MM.1S (cell line): ENCODE measurements at regions not wholly inside any gene's neighbourhood (a gene's known extent, or its start where the extent isn't known, plus 50 kb on each side); places are given as distances from the start of the nearest gene placed in this dataset.

Source experiments
- DNase-seq: peaks from one replicate; pipeline ENCODE4 v3.0.0-alpha.2; 2015
- H2AFZ ChIP-seq: fragments of 300-600 bp; sonication (generic); 2 replicates; pipeline ENCODE4 v1.6.0; 2016; ENCODE audit warnings: antibody characterized with exemption, low read length
- H3F3A ChIP-seq: fragments of 300-600 bp; sonication (generic); 2 replicates; pipeline ENCODE4 v1.6.1; 2016; ENCODE audit warnings: mild to moderate bottlenecking, antibody characterized with exemption, low read length, moderate library complexity, mixed read lengths; ENCODE audit not compliant: insufficient read depth
- H3K27ac ChIP-seq: fragments of 300-600 bp; sonication (generic); 2 replicates; pipeline ENCODE4 v1.5.1; 2016; ENCODE audit warnings: mild to moderate bottlenecking, low read length
- H3K27me3 ChIP-seq: fragments of 300-600 bp; sonication (generic); replicated peaks from 2 replicates; pipeline ENCODE4 v1.6.0; 2016; ENCODE audit warnings: low read length; ENCODE audit not compliant: insufficient read depth
- H3K36me3 ChIP-seq: fragments of 300-600 bp; sonication (generic); replicated peaks from 2 replicates; pipeline ENCODE4 v1.6.1; 2016; ENCODE audit warnings: mild to moderate bottlenecking, low read length, mixed read lengths; ENCODE audit not compliant: insufficient read depth
- H3K4me1 ChIP-seq: fragments of 300-600 bp; sonication (generic); 2 replicates; pipeline ENCODE4 v1.6.1; 2016; ENCODE audit warnings: low read length, mixed read lengths
- H3K4me2 ChIP-seq: fragments of 300-600 bp; sonication (generic); 2 replicates; pipeline ENCODE4 v1.6.0; 2016; ENCODE audit warnings: low read depth, low read length
- H3K4me3 ChIP-seq: fragments of 300-600 bp; sonication (generic); 2 replicates; pipeline ENCODE4 v1.5.1; 2016; ENCODE audit warnings: low read length, mixed read lengths
- H3K79me2 ChIP-seq: fragments of 300-600 bp; sonication (generic); 2 replicates; pipeline ENCODE4 v1.6.1; 2016; ENCODE audit warnings: mixed run types, low read length, mixed read lengths
- H3K9ac ChIP-seq: fragments of 300-600 bp; sonication (generic); 2 replicates; pipeline ENCODE4 v1.6.1; 2016; ENCODE audit warnings: low read length, mixed read lengths
- H3K9me2 ChIP-seq: fragments of 300-600 bp; sonication (generic); replicated peaks from 2 replicates; pipeline ENCODE4 v1.6.1; 2016; ENCODE audit warnings: mild to moderate bottlenecking, low read length, mixed read lengths; ENCODE audit not compliant: insufficient read depth
- H3K9me3 ChIP-seq: fragments of 300-600 bp; sonication (generic); replicated peaks from 2 replicates; pipeline ENCODE4 v1.6.1; 2016; ENCODE audit warnings: mild to moderate bottlenecking, low read length, mixed read lengths; ENCODE audit not compliant: insufficient read depth
- H4K20me1 ChIP-seq: fragments of 300-600 bp; sonication (generic); 2 replicates; pipeline ENCODE4 v1.6.1; 2016; ENCODE audit warnings: mild to moderate bottlenecking, low read length, moderate library complexity, mixed read lengths; ENCODE audit not compliant: insufficient read depth
- CTCF ChIP-seq: fragments of 300-600 bp; sonication (generic); IDR thresholded peaks from 2 replicates; pipeline ENCODE4 v1.5.1; 2016; ENCODE audit warnings: antibody characterized with exemption, low read length, mixed read lengths
- EZH2 ChIP-seq: fragments of 300-600 bp; sonication (generic); optimal IDR thresholded peaks from 2 replicates; pipeline ENCODE3; 2017; ENCODE audit warnings: low read depth, mild to moderate bottlenecking, antibody characterized with exemption, low read length, mixed read lengths
- EZH2phosphoT487 ChIP-seq: fragments of 300-600 bp; sonication (generic); IDR thresholded peaks from 2 replicates; pipeline ENCODE4 v1.6.1; 2018; ENCODE audit warnings: antibody characterized with exemption, low read length

GRCh38 chr11:92839450-92839849 is 130.0 kb upstream of the MTNR1B start:
- Histone ChIP-seq H3K9me3 (no peaks in the 10 kb centered on the region), H3K27ac (no peak overlapping the region), H3K9me2 (no peaks in the 10 kb centered on the region), H3K9ac (no peak overlapping the region), H3K27me3 (no peaks in the 10 kb centered on the region), H3K4me1 (peaks cover 6% of the 10 kb centered on the region; the same call in 1 of the 2 replicates), H3K4me2 (no peak overlapping the region), H3K4me3 (no peak overlapping the region), H3K36me3 (no peaks in the 10 kb centered on the region), H4K20me1 (no peaks in the 10 kb centered on the region), H3K79me2 (no peaks in the 10 kb centered on the region), H2AFZ (no peak overlapping the region), H3F3A (no peaks in the 10 kb centered on the region)
- TF ChIP-seq EZH2, result no peak
- no peak for TF ChIP-seq CTCF
- TF ChIP-seq EZH2phosphoT487, result no peak
- no peak for DNase-seq

GRCh38 chr11:92841719-92842118 is 127.7 kb upstream of the MTNR1B start:
- DNase-seq, result no peak
- Histone ChIP-seq H4K20me1 (no peaks in the 10 kb centered on the region), H3K4me3 (no peak overlapping the region), H3K36me3 (no peaks in the 10 kb centered on the region), H3K4me1 (peaks cover 6% of the 10 kb centered on the region; the same call in 1 of the 2 replicates), H3K79me2 (no peaks in the 10 kb centered on the region), H3F3A (no peaks in the 10 kb centered on the region), H3K9me2 (no peaks in the 10 kb centered on the region), H2AFZ (no peak overlapping the region), H3K27me3 (no peaks in the 10 kb centered on the region), H3K9ac (no peak overlapping the region), H3K4me2 (no peak overlapping the region), H3K27ac (no peak overlapping the region), H3K9me3 (no peaks in the 10 kb centered on the region)
- TF ChIP-seq EZH2phosphoT487 (no peak), EZH2 (no peak)

GRCh38 chr11:92843455-92843854 is 126.0 kb upstream of the MTNR1B start:
- no peaks in the 10 kb centered on the region for H4K20me1 ChIP-seq
- H3K9me3 ChIP-seq, result no peaks in the 10 kb centered on the region
- no peak overlapping the region for H2AFZ ChIP-seq
- no peaks in the 10 kb centered on the region for H3K36me3 ChIP-seq
- H3K9me2 ChIP-seq, result no peaks in the 10 kb centered on the region
- no peak overlapping the region for H3K4me2 ChIP-seq
- no peaks in the 10 kb centered on the region for H3K79me2 ChIP-seq
- no peaks in the 10 kb centered on the region for H3K27me3 ChIP-seq
- no peaks in the 10 kb centered on the region for H3F3A ChIP-seq
- TF ChIP-seq CTCF (no peak), EZH2phosphoT487 (no peak), EZH2 (no peak)
- no peak for DNase-seq
- no peak overlapping the region for H3K27ac ChIP-seq
- H3K4me1 ChIP-seq, result no peaks in the 10 kb centered on the region
- H3K9ac ChIP-seq, result no peak overlapping the region
- H3K4me3 ChIP-seq, result no peak overlapping the region

- Histone ChIP-seq H3F3A (no peaks in the 10 kb centered on the region), H3K4me3 (no peak overlapping the region), H3K9ac (no peak overlapping the region), H3K27ac (no peak overlapping the region), H4K20me1 (no peaks in the 10 kb centered on the region), H3K9me2 (no peaks in the 10 kb centered on the region), H3K4me1 (no peaks in the 10 kb centered on the region), H3K79me2 (no peaks in the 10 kb centered on the region), H2AFZ (no peak overlapping the region), H3K9me3 (no peaks in the 10 kb centered on the region), H3K4me2 (no peak overlapping the region), H3K36me3 (no peaks in the 10 kb centered on the region), H3K27me3 (no peaks in the 10 kb centered on the region)
- TF ChIP-seq CTCF (no peak), EZH2phosphoT487 (no peak), EZH2 (no peak)
- no peak for DNase-seq
These were observed 125.3 kb upstream of the MTNR1B start for GRCh38 chr11:92844197-92844596.
